GM18951 (cell line): ENCODE measurements at regions not wholly inside any gene's neighbourhood (a gene's known extent, or its start where the extent isn't known, plus 50 kb on each side); places are given as distances from the start of the nearest gene placed in this dataset.

ENCODE experiments used
- POLR2A ChIP-seq: IDR thresholded peaks from 4 replicates; pipeline ENCODE4 v1.6.1; 2011; ENCODE audit warnings: mild to moderate bottlenecking; ENCODE audit not compliant: insufficient read length, insufficient read depth; ENCODE audit errors: extremely low read depth
- in situ Hi-C: fragments of 300-500 bp; cut with MboI; formaldehyde crosslinking; loops from one replicate; pipeline ENCODE4 v1.12.0; 2022; ENCODE audit warnings: low sequenced_read_pairs, mixed read lengths, inconsistent platforms; ENCODE audit not compliant: unreplicated experiment

- TF ChIP-seq POLR2A = no peak
- in situ Hi-C loops = no loop called here
Observed at GRCh38 chrX:45888518-45888917, 656.7 kb downstream of the ZNF674 start.

- TF ChIP-seq POLR2A = no peak
- in situ Hi-C loops = no loop called here
Observed at GRCh38 chrX:45885931-45886330, 659.3 kb downstream of the ZNF674 start.

- in situ Hi-C loops = no loop called here
- TF ChIP-seq POLR2A = no peak
Observed at GRCh38 chrX:45879512-45879911, 665.7 kb downstream of the ZNF674 start.

- in situ Hi-C loops = no loop called here
- no peak for TF ChIP-seq POLR2A
Observed at GRCh38 chrX:45876206-45876605, 669.0 kb downstream of the ZNF674 start.

GRCh38 chrX:45873781-45874180 is 671.4 kb downstream of the ZNF674 start:
- no peak for TF ChIP-seq POLR2A
- in situ Hi-C loops = no loop called here

- no peak for TF ChIP-seq POLR2A
- in situ Hi-C loops = no loop called here
Observed at GRCh38 chrX:45872480-45872879, 671.8 kb upstream of the DIPK2B start.

DNA sequence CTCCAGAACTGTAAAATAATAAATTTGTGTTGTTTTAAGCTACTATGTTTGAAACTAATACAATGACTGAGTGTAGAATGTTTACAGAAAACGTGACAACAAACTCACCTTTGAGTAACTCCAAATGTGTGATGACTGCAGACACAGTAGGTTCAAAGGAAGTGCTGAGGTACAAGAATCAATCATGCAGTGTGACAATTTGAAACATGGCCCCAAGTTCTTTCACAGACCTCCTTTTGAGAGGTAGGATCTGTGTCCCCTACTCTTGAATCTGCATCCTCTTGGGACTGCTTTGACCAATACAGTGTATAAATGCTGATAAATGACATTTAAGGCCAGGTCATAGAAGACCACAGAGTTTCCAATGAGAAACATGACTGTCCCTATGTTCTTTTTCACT is 667.7 kb upstream of the DIPK2B start:
- TF ChIP-seq POLR2A = no peak
- in situ Hi-C loops = no loop called here

DNA sequence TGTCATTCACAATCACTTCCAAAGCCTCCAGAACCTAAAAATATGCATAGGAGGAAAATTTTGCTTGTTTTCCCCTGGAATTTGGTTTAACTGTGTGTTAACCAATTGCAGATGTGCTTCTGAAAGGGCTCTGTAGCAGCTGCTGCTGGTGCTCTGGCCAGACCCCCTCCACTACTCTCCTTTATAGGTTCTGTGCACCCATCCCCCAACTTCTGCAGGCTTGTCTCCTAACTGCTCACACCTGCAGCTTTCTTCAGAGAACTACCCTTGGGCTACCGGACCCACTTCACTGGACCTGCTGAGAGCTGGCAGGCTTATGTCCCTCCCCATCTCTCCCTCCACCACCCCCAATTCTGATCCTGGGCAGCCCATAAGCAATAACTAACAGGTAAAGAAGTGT is 662.1 kb upstream of the DIPK2B start:
- in situ Hi-C loops = no loop called here

GRCh38 chrX:45860450-45860849 is 659.8 kb upstream of the DIPK2B start:
- no peak for TF ChIP-seq POLR2A
- in situ Hi-C loops = no loop called here

More for the DNA sequence above, 662.1 kb upstream of the DIPK2B start:
- no peak for TF ChIP-seq POLR2A

GRCh38 chrX:45859407-45859806 is 658.7 kb upstream of the DIPK2B start:
- in situ Hi-C loops = no loop called here
- no peak for TF ChIP-seq POLR2A

DNA sequence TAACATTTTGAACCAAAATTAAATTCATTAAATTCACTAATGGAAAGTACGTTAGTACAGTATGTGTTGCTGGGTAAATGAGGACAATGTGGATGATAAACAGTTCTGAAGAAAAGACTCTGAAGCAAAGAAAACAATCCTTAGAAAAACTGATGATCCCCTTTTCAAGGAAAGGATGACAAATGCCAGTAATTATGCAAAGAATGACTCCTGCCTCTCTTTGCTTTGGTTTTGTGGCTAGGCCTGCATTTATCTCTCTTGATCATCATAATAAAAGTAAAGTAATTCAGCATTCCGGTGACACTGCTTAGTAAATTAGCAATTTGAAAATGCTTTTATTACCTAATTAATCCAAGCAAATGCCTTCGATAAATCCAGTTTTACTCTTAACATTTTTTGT is 652.2 kb upstream of the DIPK2B start:
- in situ Hi-C loops = no loop called here
- no peak for TF ChIP-seq POLR2A

GRCh38 chrX:45851434-45851991 is 650.8 kb upstream of the DIPK2B start:
- no peak for TF ChIP-seq POLR2A
- in situ Hi-C loops = no loop called here

DNA sequence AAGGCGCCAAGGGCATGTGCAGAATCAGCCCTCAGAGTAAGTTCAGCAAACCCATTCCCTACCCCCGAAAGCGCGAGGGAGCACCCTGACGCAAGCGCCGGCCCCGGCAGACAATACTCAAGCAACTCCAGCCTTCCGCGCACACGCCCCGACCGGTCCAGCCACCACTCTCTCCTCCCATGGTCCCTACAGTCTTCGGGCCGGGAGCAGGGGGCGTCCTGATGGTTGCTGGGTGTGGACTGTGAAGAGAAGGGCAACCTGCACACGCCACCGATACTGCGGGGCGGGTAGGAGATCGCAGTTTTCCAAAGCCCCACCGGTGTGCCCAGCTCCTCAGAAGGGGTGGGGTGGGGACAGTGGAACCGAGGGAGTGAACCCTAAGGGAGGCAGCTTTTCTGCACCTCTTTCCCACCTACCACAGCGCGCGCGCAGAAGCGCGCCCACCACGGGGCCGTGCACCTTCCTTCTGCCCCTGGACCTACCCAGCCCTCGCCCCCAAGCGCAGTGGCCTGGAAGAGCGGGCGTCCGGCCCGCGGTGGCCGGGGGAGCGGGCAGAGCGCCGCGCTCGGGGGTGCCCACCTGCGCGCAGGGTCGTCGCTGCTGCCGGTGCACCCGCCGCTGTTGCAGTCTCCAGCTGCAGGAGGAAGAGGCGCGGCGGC is 650.2 kb upstream of the DIPK2B start:
- no peak for TF ChIP-seq POLR2A
- in situ Hi-C loops = no loop called here

GRCh38 chrX:45850197-45850774 is 649.6 kb upstream of the DIPK2B start:
- TF ChIP-seq POLR2A = no peak
- in situ Hi-C loops = no loop called here
